HUES48 (cell line): ENCODE measurements at regions not wholly inside any gene's neighbourhood (a gene's known extent, or its start where the extent isn't known, plus 50 kb on each side); places are given as distances from the start of the nearest gene placed in this dataset.

Experiments
- H3K27ac ChIP-seq: one replicate; pipeline ENCODE4 v1.7.0; 2013; ENCODE audit warnings: low read depth, low read length, inconsistent platforms
- H3K27me3 ChIP-seq: 2 replicates; pipeline ENCODE4 v1.6.1; 2013; ENCODE audit warnings: mild to moderate bottlenecking, low read length; ENCODE audit not compliant: control insufficient read depth, insufficient read depth
- H3K36me3 ChIP-seq: 2 replicates; pipeline ENCODE4 v1.6.1; 2013; ENCODE audit warnings: low read length; ENCODE audit not compliant: control insufficient read depth, insufficient read depth
- H3K4me1 ChIP-seq: 2 replicates; pipeline ENCODE4 v1.6.1; 2013; ENCODE audit warnings: mild to moderate bottlenecking, low read length; ENCODE audit not compliant: control insufficient read depth, insufficient read depth
- H3K4me3 ChIP-seq: 2 replicates; pipeline ENCODE4 v1.5.1; 2013; ENCODE audit warnings: mild to moderate bottlenecking, low read depth, low read length
- H3K9ac ChIP-seq: 2 replicates; pipeline ENCODE4 v1.6.1; 2013; ENCODE audit warnings: mild to moderate bottlenecking, low read depth, low read length, moderate library complexity
- H3K9me3 ChIP-seq: 2 replicates; pipeline ENCODE4 v1.6.1; 2013; ENCODE audit warnings: low read length; ENCODE audit not compliant: control insufficient read depth, insufficient read depth

DNA sequence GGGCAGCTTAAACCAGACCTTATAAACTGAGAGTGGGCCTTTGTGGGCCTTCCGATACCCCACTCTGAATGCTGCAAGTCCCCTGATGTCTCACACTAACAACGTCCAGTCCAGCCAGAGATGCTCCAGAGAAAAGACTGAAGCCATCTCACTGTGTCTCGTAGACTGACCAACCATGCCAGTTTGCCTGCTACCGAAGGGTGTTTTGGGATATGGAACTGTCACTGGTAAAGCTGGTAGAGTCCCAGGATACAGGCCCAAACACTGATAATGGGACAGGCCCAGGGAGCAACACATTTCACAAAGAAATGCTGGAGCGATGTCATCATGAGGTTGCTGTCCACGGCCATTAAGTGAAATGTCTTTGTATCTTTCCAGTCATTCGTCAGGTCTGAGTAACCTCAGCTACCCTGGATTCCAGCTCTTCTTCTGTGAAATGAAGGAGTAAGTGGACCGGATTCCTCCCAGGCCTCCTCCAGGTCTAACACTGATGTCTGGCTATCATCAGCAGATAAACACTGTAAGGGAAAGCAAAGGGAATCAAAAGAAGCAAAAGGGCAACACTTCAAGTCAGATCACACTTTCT is 81.6 kb downstream of the SLC5A7 start:
- no peak overlapping the region for H3K4me3 ChIP-seq
- H3K27me3 ChIP-seq = no peaks in the 10 kb centered on the region
- H3K36me3 ChIP-seq = no peaks in the 10 kb centered on the region
- H3K27ac ChIP-seq = no peak overlapping the region
- H3K9me3 ChIP-seq = no peaks in the 10 kb centered on the region
- no peak overlapping the region for H3K9ac ChIP-seq
- no peaks in the 10 kb centered on the region for H3K4me1 ChIP-seq

- no peaks in the 10 kb centered on the region for H3K9me3 ChIP-seq
- no peak overlapping the region for H3K4me3 ChIP-seq
- no peaks in the 10 kb centered on the region for H3K27me3 ChIP-seq
- no peak overlapping the region for H3K9ac ChIP-seq
- H3K36me3 ChIP-seq = no peaks in the 10 kb centered on the region
- 0 out of 2 replicates have a peak, but pooled peaks cover 6% of the 10 kb centered on the region for H3K4me1 ChIP-seq
- H3K27ac ChIP-seq = no peak overlapping the region
These were observed 83.4 kb downstream of the SLC5A7 start for GRCh38 chr2:108069515-108070310.

DNA sequence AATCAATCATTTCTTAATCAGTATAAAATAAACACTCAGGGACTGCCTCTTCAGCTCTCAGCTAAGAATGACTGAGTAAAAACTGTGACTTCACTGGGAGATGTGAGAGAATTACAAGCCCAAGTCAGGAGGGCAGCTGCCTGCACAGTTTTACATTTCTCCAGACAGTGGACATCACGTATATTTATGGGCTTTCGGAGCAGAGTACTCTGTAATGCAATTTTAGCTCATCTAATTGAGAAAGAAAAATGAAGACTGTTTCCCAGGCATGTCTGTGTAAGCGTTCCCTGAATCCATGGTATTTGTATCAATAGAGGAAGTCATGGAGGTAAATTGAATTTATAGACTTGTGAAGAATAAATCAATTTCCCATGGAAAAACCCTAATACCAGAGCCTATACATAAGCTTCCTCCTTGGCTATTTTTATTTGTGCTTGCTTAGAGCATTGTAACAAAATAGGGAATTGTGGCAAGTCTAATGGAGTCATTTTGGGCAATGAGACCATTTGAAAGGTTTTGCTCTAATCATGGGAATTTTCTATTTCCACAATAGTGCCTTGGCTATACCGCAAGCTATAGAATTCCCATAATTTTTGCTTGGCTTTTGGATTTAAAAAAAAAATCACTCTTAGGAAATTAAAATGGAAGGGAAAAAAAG is 87.2 kb downstream of the SLC5A7 start:
- no peak overlapping the region for H3K4me3 ChIP-seq
- H3K27me3 ChIP-seq = no peaks in the 10 kb centered on the region
- no peaks in the 10 kb centered on the region for H3K36me3 ChIP-seq
- H3K9me3 ChIP-seq = no peaks in the 10 kb centered on the region
- H3K27ac ChIP-seq = no peak overlapping the region
- H3K4me1 ChIP-seq = peaks cover 10% of the 10 kb centered on the region
- H3K9ac ChIP-seq = no peak overlapping the region

DNA sequence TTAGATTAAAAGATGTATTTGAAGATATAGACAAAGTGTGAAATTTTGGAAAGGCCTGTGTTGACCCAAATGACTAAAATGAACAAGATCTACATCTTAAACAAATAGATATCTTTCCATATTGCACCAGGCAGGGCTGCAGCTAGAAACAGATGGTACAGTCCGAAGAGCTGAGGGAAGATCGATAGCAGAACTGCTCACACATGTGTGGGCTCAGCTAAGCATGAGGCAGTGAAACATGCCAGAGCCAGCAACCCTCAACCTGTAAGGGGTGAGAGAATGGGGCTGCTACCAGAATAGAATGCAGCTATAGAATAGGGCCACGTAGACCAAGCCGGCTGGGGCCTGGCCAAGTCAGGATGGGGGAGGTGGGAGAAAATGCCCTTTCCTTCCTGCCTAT is 87.8 kb downstream of the SLC5A7 start:
- no peak overlapping the region for H3K4me3 ChIP-seq
- no peaks in the 10 kb centered on the region for H3K36me3 ChIP-seq
- H3K27me3 ChIP-seq = no peaks in the 10 kb centered on the region
- H3K4me1 ChIP-seq = peaks cover 10% of the 10 kb centered on the region
- no peak overlapping the region for H3K27ac ChIP-seq
- H3K9ac ChIP-seq = no peak overlapping the region
- H3K9me3 ChIP-seq = no peaks in the 10 kb centered on the region

DNA sequence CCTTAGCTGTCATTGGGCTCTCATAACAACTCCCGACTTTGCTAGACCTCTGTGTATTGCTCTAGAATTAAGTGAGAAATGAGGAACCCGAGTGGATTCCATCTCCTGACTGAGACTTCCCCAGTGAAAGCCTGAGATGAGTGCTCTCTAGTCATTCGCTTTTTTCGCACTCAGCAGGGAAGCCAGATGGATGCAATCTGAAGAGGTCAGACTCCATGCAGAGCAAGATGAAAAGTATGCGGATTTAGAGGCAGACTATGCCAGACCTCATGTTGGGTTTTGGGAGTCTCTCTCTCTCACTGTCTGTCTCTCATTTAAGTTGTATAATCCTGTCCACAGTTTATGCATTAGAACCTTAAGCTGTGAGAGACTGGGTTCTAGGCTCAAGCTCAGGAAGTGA is 88.6 kb downstream of the SLC5A7 start:
- H3K36me3 ChIP-seq = no peaks in the 10 kb centered on the region
- H3K9me3 ChIP-seq = no peaks in the 10 kb centered on the region
- H3K27me3 ChIP-seq = no peaks in the 10 kb centered on the region
- H3K4me1 ChIP-seq = peaks cover 10% of the 10 kb centered on the region
- no peak overlapping the region for H3K27ac ChIP-seq
- H3K9ac ChIP-seq = no peak overlapping the region
- no peak overlapping the region for H3K4me3 ChIP-seq

DNA sequence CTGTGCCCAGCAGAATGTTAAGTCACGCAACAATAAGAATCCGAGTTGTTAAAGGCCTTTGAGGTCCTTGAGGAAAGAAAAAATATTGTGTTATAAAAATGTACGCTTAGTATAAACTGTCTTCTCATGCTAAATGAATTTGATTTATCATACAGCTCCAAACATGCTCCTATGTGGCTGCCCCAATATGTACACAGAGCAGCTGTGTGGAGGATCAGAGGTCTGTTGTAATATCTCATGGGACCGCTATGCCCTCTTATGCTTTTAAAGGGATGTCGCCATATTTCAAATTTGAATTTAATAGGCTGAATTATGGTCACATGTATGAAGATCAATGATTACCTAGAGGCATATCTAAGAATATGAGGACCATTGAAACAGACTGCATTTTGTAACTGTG is 90.2 kb downstream of the SLC5A7 start:
- Histone ChIP-seq H3K9me3 (no peaks in the 10 kb centered on the region), H3K27ac (no peak overlapping the region), H3K9ac (no peak overlapping the region), H3K36me3 (no peaks in the 10 kb centered on the region), H3K4me3 (no peak overlapping the region), H3K4me1 (peaks cover 10% of the 10 kb centered on the region), H3K27me3 (no peaks in the 10 kb centered on the region)

DNA sequence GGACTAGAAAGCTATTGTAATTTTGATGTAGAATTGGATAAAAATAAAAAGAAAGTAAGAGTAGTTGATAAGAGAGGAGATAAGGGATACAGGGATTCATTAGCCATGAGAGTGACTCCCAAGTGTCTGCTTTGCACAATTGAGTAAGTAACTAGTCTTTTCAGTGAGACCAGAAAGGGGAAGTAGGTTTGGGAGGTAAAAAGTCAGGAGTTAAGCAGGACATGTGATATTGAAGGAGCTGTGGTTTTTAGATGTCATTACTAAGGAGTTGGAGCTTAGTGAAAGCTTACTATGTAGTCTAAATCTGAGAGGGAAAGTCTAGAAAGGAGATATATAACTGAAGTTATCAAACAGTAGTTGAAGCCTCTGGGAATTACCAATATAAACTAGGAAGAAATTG is 93.4 kb downstream of the SLC5A7 start:
- Histone ChIP-seq H3K4me3 (no peak overlapping the region), H3K9ac (no peak overlapping the region), H3K9me3 (no peaks in the 10 kb centered on the region), H3K27ac (no peak overlapping the region), H3K27me3 (no peaks in the 10 kb centered on the region), H3K36me3 (no peaks in the 10 kb centered on the region), H3K4me1 (peaks cover 4% of the 10 kb centered on the region)

GRCh38 chr2:108080177-108080576 is 93.9 kb downstream of the SLC5A7 start:
- H3K27ac ChIP-seq = no peak overlapping the region
- no peak overlapping the region for H3K4me3 ChIP-seq
- H3K27me3 ChIP-seq = no peaks in the 10 kb centered on the region
- H3K9me3 ChIP-seq = no peaks in the 10 kb centered on the region
- no peak overlapping the region for H3K9ac ChIP-seq
- H3K36me3 ChIP-seq = no peaks in the 10 kb centered on the region
- H3K4me1 ChIP-seq = peaks cover 2% of the 10 kb centered on the region

- H3K27me3 ChIP-seq = no peaks in the 10 kb centered on the region
These were observed 96.7 kb downstream of the SLC5A7 start for GRCh38 chr2:108082978-108083377.

DNA sequence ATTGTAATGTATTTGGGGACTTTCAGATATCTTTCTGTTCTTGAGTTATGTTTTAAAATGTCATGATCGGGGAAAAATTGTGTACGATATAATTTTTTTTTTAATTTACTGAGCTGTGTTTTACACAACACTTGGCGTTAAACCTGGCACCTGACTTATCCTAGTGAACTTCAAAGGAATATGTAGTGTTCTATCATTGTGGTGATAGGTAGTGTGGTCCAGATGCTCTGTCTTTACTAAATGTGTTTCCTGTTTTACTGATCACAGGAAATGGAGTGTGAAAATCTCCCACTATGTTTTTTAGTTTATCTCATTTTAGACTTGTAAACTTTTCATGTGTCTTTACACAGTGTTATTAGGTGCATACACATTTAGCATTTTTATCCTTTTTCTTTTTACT is 98.0 kb downstream of the SLC5A7 start:
- Histone ChIP-seq H3K9me3 (no peaks in the 10 kb centered on the region), H3K9ac (no peak overlapping the region), H3K4me1 (no peaks in the 10 kb centered on the region), H3K27me3 (no peaks in the 10 kb centered on the region), H3K36me3 (no peaks in the 10 kb centered on the region), H3K4me3 (no peak overlapping the region), H3K27ac (no peak overlapping the region)

More at GRCh38 chr2:108082978-108083377, 96.7 kb downstream of the SLC5A7 start:
- Histone ChIP-seq H3K27ac (no peak overlapping the region), H3K9me3 (no peaks in the 10 kb centered on the region), H3K4me1 (no peaks in the 10 kb centered on the region), H3K9ac (no peak overlapping the region), H3K4me3 (no peak overlapping the region), H3K36me3 (no peaks in the 10 kb centered on the region)

- no peaks in the 10 kb centered on the region for H3K4me1 ChIP-seq
- no peak overlapping the region for H3K4me3 ChIP-seq
- no peaks in the 10 kb centered on the region for H3K27me3 ChIP-seq
- H3K9ac ChIP-seq = no peak overlapping the region
- H3K36me3 ChIP-seq = no peaks in the 10 kb centered on the region
- no peak overlapping the region for H3K27ac ChIP-seq
- H3K9me3 ChIP-seq = no peaks in the 10 kb centered on the region
These were observed 106.6 kb downstream of the SLC5A7 start for GRCh38 chr2:108092886-108093285.
